Uterus (tissue), 2 donors: ENCODE measurements at regions not wholly inside any gene's neighbourhood (a gene's known extent, or its start where the extent isn't known, plus 50 kb on each side); places are given as distances from the start of the nearest gene placed in this dataset.

Source experiments
- POLR2A ChIP-seq, 2 donors: fragments of 450-650 bp; IDR thresholded peaks; one replicate each; pipeline ENCODE4 v1.6.1; 2016; ENCODE audit warnings: antibody characterized with exemption in 2 of 2, mild to moderate bottlenecking in 1 of 2, moderate library complexity in 1 of 2
- TF ChIP-seq, protein P1 (sequence below), 4 experiments: fragments of 200-600 bp in 2 of 4; fragments of 450-650 bp in 2 of 4; sonication (generic) in 2 of 4; IDR thresholded peaks; one replicate each; pipeline ENCODE4 v1.5.1; 2016 to 2019; ENCODE audit warnings: antibody characterized with exemption in 4 of 4, mild to moderate bottlenecking in 2 of 4, moderate library complexity in 1 of 4

DNA sequence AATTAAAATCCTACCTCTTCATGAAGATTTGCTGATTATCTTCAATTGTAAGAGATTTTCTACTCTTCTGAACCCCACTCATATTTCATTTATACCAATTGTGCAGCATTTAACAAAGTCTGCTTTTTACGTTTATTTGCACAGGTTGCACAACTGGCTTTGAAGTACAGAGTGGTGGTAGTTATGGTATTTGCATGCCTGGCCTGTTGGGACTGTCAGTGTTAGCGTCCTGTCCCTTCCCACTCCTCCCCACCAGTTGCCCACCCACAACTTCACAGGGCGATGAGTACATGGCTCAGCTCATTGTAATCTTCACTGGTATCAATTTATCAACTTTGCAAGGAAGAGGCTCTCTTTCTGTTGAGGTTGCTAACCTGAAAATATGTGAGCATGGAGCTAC lies 372.3 kb downstream of the AASDHPPT start:
- no peak for TF ChIP-seq POLR2A (IDR thresholded peaks at IDR 0.05)
- TF ChIP-seq, protein P1, sequence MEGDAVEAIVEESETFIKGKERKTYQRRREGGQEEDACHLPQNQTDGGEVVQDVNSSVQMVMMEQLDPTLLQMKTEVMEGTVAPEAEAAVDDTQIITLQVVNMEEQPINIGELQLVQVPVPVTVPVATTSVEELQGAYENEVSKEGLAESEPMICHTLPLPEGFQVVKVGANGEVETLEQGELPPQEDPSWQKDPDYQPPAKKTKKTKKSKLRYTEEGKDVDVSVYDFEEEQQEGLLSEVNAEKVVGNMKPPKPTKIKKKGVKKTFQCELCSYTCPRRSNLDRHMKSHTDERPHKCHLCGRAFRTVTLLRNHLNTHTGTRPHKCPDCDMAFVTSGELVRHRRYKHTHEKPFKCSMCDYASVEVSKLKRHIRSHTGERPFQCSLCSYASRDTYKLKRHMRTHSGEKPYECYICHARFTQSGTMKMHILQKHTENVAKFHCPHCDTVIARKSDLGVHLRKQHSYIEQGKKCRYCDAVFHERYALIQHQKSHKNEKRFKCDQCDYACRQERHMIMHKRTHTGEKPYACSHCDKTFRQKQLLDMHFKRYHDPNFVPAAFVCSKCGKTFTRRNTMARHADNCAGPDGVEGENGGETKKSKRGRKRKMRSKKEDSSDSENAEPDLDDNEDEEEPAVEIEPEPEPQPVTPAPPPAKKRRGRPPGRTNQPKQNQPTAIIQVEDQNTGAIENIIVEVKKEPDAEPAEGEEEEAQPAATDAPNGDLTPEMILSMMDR (IDR thresholded peaks at IDR 0.05), result no peak
